Hematopoietic multipotent progenitor cell (in vitro differentiated cells): ENCODE measurements at regions not wholly inside any gene's neighbourhood (a gene's known extent, or its start where the extent isn't known, plus 50 kb on each side); places are given as distances from the start of the nearest gene placed in this dataset.

Source experiments
- DNase-seq, 3 donors: peaks; one replicate each; pipeline ENCODE4 v3.0.0-alpha.2; 2011 to 2015; ENCODE audit warnings: low read depth in 2 of 3, low spot score in 2 of 3

DNA sequence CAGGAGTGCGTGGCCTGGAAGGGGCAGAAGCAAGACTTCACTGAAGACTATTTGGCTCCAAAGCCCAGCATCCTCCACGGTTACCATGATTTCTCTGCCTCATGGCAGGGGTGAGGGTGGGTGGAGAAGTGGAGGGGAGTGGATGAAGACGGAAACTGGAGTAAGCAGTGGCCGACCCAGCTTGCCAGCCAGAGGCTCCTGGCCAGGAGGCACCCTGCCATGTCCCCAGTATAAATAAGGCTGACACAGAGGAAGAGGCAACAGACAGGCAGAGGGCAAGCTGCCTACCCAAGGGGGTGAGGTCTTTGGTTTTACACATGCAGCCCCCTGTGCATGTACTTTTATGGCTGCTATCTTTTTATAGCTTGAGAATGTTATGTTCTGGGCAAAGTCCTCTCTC, 102.6 kb upstream of the TBX20 start:
- no peak for DNase-seq

DNA sequence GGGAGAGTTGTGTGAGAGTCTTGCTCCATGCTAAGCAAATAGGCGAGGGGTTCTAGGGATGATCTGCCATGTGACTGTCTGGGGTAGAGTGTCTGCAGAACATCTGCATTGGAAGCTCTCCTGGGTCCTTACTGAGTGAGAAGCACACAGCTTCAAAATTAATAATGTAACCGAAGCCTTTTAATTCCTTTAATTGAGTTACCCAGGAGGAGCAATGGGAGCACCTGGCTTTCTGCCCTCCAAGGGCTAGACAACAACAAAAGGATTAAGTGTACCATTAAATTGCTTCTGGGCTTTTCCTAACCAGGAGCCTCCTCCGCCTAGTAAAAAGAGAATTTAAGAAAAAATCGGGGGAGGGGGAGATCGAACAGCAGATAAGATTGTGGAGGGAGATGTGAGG, 102.0 kb upstream of the TBX20 start:
- no peak for DNase-seq

GRCh38 chr7:35355199-35355598, 101.3 kb upstream of the TBX20 start:
- DNase-seq = no peak

DNA sequence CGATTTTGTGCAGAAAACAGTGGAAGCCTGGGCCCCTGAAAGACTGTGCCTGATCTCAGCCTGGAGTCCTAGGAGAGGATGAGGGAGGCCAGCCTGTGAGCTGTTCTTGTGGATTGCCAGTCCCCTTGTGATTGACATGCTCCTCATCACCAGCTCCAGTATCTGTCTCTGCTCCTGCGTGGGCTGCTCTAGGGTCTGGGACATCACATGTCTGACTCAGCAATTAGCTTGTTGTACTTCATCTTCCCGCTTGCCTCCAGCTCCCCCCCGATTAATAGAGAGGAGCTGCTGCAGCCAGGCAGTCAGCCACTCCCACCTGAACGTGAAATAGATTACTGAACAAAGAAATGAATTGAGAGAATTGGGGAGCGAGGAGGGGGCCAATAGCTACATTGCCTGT, 99.6 kb upstream of the TBX20 start:
- no peak for DNase-seq

- DNase-seq = no peak
These were observed 97.6 kb upstream of the TBX20 start for GRCh38 chr7:35351466-35351865.

- no peak for DNase-seq
These were observed 94.9 kb upstream of the TBX20 start for GRCh38 chr7:35348611-35349400.

GRCh38 chr7:35342786-35343185, 88.9 kb upstream of the TBX20 start:
- no peak for DNase-seq

GRCh38 chr7:35339811-35340210, 85.9 kb upstream of the TBX20 start:
- no peak for DNase-seq

- DNase-seq = no peak
These were observed 82.5 kb upstream of the TBX20 start for GRCh38 chr7:35336444-35336843.

DNA sequence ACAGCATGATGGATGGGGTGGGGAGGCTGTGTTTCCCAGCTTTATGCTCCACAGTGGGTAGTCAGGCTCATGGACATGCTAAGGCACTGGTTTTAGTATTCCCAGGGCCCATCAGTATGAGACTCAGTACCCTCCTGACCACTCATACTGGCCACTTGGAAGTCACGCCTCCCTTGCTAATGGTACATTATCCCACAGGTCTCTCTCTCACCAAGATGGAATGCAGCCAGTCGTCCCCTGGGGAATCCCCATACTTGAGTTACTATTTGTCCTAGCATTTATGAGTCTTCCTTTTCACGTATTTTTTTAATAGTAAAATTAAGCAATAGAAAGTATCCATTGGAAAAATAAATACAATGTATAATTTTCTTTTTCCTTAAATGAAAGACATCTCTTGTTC, 80.6 kb upstream of the TBX20 start:
- no peak for DNase-seq

GRCh38 chr7:35333265-35333664, 79.4 kb upstream of the TBX20 start:
- no peak for DNase-seq

GRCh38 chr7:35331730-35332678, 78.1 kb upstream of the TBX20 start:
- no peak for DNase-seq

DNA sequence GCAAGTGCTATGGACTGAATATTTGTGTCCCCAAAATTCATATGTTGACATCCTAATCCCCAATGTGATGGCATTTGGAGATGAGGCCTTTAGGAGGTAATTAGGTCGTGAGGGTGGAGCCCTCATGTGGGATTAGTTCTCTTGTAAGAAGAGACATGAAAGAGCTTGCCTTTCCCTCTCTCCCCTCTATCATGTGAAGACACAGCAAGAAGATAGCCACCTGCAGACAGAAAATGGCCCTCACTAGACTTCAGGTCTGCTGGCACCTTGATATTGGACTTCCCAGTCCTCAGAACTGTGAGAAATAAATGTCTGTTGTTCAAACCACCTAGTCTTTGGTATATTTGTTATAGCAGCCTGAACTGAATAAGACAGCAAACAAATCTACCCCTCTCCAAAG, 75.1 kb upstream of the TBX20 start:
- DNase-seq = no peak

GRCh38 chr7:35319606-35320005, 65.7 kb upstream of the TBX20 start:
- DNase-seq = no peak

GRCh38 chr7:35316549-35316948, 62.6 kb upstream of the TBX20 start:
- no peak for DNase-seq

DNA sequence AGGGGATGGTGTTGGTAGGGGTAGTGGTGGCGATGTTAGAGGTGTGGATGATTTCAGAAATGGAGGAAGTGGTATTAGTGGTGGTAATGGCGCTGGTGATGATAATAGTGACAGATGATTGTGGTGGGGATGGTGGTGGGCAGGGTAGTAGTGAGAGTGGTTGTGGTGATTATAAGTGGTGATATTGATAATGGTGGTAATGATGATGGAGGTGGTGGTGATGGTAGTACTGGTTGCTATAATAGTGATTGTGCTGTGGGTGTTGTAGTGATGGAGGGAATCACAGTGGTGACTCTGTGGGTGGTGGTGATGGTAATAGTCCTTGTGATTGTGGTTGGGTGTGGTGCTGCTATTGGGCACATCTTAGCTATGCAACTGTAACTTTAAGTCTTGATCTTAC, 61.6 kb upstream of the TBX20 start:
- DNase-seq = no peak

GRCh38 chr7:35314354-35314753, 60.5 kb upstream of the TBX20 start:
- no peak for DNase-seq

- DNase-seq = no peak
These were observed 59.7 kb upstream of the TBX20 start for GRCh38 chr7:35313575-35313974.
